Epithelial cell of proximal tubule (primary cell): ENCODE measurements at regions not wholly inside any gene's neighbourhood (a gene's known extent, or its start where the extent isn't known, plus 50 kb on each side); places are given as distances from the start of the nearest gene placed in this dataset.

Experiments used
- DNase-seq: peaks from one replicate; pipeline ENCODE4 v3.0.0-alpha.2; 2011; ENCODE audit warnings: low read depth
- H3K4me3 ChIP-seq: 2 replicates; pipeline ENCODE4 v1.5.1; 2011; ENCODE audit warnings: low read depth, mild to moderate bottlenecking, low read length
- CTCF ChIP-seq: conservative IDR thresholded peaks from 2 replicates; pipeline ENCODE4 v1.5.1; 2012; ENCODE audit warnings: low read depth, mild to moderate bottlenecking, low read length

- DNase-seq, result no peak
- TF ChIP-seq CTCF, result no peak
- H3K4me3 ChIP-seq, result no peak overlapping the region
Measured at GRCh38 chr5:135680713-135681112, 101.9 kb upstream of the CXCL14 start.

GRCh38 chr5:135678640-135679268 lies 100.0 kb upstream of the CXCL14 start:
- no peak for DNase-seq
- no peak for TF ChIP-seq CTCF
- H3K4me3 ChIP-seq, result no peak overlapping the region

- no peak overlapping the region for H3K4me3 ChIP-seq
- no peak for TF ChIP-seq CTCF
- DNase-seq, result no peak
Measured at GRCh38 chr5:135671966-135672365, 93.2 kb upstream of the CXCL14 start.

GRCh38 chr5:135671052-135671705 lies 92.4 kb upstream of the CXCL14 start:
- no peak for TF ChIP-seq CTCF
- DNase-seq, result no peak
- H3K4me3 ChIP-seq, result no peak overlapping the region

- DNase-seq, result no peak
- TF ChIP-seq CTCF, result no peak
Measured at GRCh38 chr5:135670588-135670987, 91.8 kb upstream of the CXCL14 start.

GRCh38 chr5:135669416-135669815 lies 90.6 kb upstream of the CXCL14 start:
- no peak overlapping the region for H3K4me3 ChIP-seq
- TF ChIP-seq CTCF, result no peak
- no peak for DNase-seq

More at GRCh38 chr5:135670588-135670987, 91.8 kb upstream of the CXCL14 start:
- no peak overlapping the region for H3K4me3 ChIP-seq

- DNase-seq, result no peak
- no peak for TF ChIP-seq CTCF
Measured at GRCh38 chr5:135667673-135668072, 88.9 kb upstream of the CXCL14 start.

More at GRCh38 chr5:135667673-135668072, 88.9 kb upstream of the CXCL14 start:
- H3K4me3 ChIP-seq, result no peak overlapping the region
